ENCODE measurements at regions not wholly inside any gene's neighbourhood (a gene's known extent, or its start where the extent isn't known, plus 50 kb on each side); places are given as distances from the start of the nearest gene placed in this dataset.

DNA sequence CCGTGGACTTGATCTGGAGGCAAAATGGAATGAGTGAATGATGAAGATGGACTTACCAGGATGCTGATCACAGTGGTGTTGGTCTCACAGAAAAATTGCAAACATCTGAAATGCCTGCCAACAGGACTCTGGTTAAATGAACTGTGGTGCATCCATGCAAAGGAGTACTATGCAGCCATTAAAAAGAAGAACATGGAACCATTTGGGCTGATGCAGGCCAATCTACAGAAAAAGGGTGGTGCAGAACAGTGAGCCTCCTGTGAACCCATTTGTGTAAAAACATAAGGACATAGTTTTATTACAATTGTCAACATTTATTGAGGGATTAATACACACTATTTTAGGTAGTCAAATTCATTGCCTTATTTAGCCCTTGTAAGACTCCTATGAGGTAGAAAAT, 111.9 kb downstream of the MN1 start:
- DNase-seq (ENCODE audit: low spot score), result no peak

DNA sequence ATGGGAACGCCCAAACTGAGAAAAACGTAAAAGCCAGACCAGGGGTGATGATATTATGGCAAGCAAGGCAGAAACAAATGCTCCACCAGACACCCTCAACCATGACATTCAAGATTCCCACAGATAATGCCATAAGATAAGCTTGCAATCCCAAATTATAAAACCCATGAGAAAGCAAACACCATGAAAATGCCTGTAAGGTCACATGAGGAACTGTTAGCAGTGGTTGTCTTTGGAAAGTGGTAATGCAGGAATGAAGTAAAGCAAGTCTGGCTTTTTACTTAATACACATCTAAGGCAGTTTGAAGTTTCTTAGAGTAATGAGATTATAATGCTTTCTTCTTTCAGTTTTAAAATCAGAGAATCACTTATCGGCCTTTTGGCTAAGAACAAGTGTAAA, 111.0 kb downstream of the MN1 start:
- no peak for DNase-seq (ENCODE audit: low spot score)

DNA sequence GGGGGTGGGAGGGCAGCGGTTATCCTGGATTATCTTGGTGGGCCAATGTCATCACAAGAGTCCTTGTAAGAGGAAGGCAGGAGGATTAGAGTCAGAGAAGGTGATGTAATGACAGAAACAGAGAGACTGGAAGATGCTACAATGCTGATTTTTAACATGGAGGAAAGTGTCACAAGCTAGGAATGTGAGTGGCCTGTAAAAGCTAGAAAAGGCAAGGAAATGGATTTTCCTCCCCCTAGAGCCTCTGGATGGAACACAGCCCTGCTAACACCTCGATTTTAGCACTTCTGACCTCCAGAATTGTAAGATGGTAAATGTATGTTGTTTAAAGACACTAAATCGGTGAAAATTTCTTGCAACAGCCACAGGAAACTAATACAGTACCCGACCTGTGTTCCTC, 109.3 kb downstream of the MN1 start:
- no peak for DNase-seq (ENCODE audit: low spot score)

DNA sequence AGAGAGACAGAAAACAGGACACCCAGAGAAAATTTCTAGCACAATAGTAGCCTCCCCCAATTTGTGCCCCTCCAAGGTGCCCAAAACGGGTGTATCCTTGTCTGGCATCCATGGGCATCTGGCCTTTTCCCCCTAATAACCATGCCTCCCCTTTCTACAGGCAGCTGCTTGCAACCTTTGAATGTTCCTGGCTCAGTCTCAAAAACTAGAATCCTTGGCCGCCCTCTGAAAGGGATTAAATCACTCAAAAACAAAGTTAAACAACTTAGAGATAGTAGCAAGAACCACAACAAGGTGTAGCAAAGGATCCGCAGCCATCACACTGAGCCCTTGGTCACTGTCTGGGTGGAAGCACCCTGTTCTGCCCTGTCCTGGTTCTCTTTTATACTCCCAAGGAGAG, 105.6 kb downstream of the MN1 start:
- no peak for DNase-seq (ENCODE audit: low spot score)

DNA sequence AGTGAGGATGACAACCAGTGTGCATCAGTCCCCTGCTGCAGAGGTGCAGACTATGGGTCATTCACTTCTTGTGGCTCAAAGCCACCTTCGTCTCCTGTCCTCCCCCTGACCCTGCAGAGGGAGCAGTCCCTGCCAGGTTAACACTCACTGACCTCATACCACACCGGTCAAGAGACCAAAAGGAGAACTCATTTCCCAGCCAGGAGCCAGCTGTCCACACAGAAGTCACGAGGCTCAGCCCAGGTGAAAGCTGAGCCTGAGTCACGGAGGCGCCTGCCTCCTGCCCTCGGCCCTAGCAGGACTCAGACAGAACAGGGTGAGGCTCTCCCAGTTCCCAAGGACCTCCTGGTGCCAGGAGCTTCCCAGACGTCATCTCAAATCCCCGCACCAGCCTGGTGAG, 103.7 kb downstream of the MN1 start:
- no peak for DNase-seq (ENCODE audit: low spot score)
